ENCODE measurements at regions not wholly inside any gene's neighbourhood (a gene's known extent, or its start where the extent isn't known, plus 50 kb on each side); places are given as distances from the start of the nearest gene placed in this dataset.
"Not testable (repeated sequence)": the region's sequence is repeated elsewhere in the genome, so short reads cannot be mapped to it uniquely, and the experiment has no call there.

DNA sequence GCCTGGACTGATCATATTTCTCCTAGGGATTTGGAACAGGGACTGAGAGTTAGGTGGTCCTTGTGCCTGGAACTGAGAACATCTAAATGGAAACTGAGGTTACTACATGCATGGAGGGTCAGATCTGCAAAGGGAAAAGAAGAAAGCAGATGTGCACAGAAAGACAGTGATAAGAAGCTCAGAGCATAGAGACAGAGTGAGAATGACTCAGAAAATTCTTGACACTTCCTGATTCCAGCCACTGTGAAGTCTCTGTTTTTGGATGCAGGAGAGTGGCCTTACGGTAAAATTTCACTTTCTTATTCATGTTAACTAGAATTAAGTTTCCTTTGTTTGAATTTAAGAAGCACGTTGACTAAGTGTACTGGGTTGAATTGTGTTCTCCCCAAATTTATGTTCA is 241.7 kb downstream of the TMEM26 start:
- no peak overlapping the region for H3K27ac ChIP-seq (ENCODE audit: low read depth in 2 of 2, low read length in 1 of 2)
- no peaks in the 10 kb centered on the region for H3K9me3 ChIP-seq (ENCODE audit: control insufficient read depth in 2 of 2, insufficient read depth in 1 of 2, low read depth in 1 of 2, low read length in 1 of 2)
- H3K4me1 ChIP-seq (ENCODE audit: control insufficient read depth in 2 of 2, insufficient read depth in 2 of 2, low read length in 1 of 2), result no peaks in the 10 kb centered on the region
- no peaks in the 10 kb centered on the region for H3K36me3 ChIP-seq (ENCODE audit: control insufficient read depth in 2 of 2, insufficient read depth in 2 of 2, low read length in 1 of 2)
- H3K4me3 ChIP-seq (ENCODE audit: low read depth in 1 of 2, low read length in 2 of 2), result no peak overlapping the region
- 65 to 66% methylated on average over 2 of the region's 2 CpGs for WGBS, 2 donors
- no peaks in the 10 kb centered on the region for H3K27me3 ChIP-seq (ENCODE audit: control insufficient read depth in 1 of 2, insufficient read depth in 2 of 2, low read length in 2 of 2)

GRCh38 chr10:61197057-61197456 is 253.1 kb upstream of the RHOBTB1 start:
- H3K27me3 ChIP-seq (ENCODE audit: control insufficient read depth in 1 of 2, insufficient read depth in 2 of 2, low read length in 2 of 2), result no peaks in the 10 kb centered on the region
- H3K36me3 ChIP-seq (ENCODE audit: control insufficient read depth in 2 of 2, insufficient read depth in 2 of 2, low read length in 1 of 2), result no peaks in the 10 kb centered on the region
- 6 to 20% methylated on average over 1 of the region's 1 CpG for WGBS, 2 donors
- no peaks in the 10 kb centered on the region for H3K9me3 ChIP-seq (ENCODE audit: control insufficient read depth in 2 of 2, insufficient read depth in 1 of 2, low read depth in 1 of 2, low read length in 1 of 2)
- H3K4me1 ChIP-seq (ENCODE audit: control insufficient read depth in 2 of 2, insufficient read depth in 2 of 2, low read length in 1 of 2), result no peaks in the 10 kb centered on the region
- H3K4me3 ChIP-seq (ENCODE audit: low read depth in 1 of 2, low read length in 2 of 2), result no peak overlapping the region
- no peak overlapping the region for H3K27ac ChIP-seq (ENCODE audit: low read depth in 2 of 2, low read length in 1 of 2)

DNA sequence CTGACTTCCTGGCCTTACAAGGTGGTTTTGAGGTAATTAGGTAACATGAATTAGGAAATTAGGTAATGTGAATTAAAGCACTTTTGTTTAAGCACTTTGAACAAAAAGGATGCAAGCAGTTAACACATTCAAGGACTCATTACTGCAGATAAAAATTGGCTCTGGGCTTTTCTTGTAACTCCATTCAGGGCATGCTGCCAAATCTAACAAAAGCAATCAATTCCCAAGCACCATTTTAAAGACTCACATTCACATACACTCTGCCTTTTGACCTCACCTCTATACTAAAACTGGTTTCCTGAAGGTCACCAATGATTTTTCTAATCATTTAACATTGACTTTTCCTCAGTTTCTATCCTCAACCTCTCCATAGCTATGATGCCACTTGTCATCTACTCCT is 251.2 kb upstream of the RHOBTB1 start:
- no peaks in the 10 kb centered on the region for H3K27me3 ChIP-seq (ENCODE audit: control insufficient read depth in 1 of 2, insufficient read depth in 2 of 2, low read length in 2 of 2)
- no peaks in the 10 kb centered on the region for H3K36me3 ChIP-seq (ENCODE audit: control insufficient read depth in 2 of 2, insufficient read depth in 2 of 2, low read length in 1 of 2)
- H3K27ac ChIP-seq (ENCODE audit: low read depth in 2 of 2, low read length in 1 of 2), result no peak overlapping the region
- H3K4me3 ChIP-seq (ENCODE audit: low read depth in 1 of 2, low read length in 2 of 2), result no peak overlapping the region
- H3K9me3 ChIP-seq (ENCODE audit: control insufficient read depth in 2 of 2, insufficient read depth in 1 of 2, low read depth in 1 of 2, low read length in 1 of 2), result no peaks in the 10 kb centered on the region
- H3K4me1 ChIP-seq (ENCODE audit: control insufficient read depth in 2 of 2, insufficient read depth in 2 of 2, low read length in 1 of 2), result no peaks in the 10 kb centered on the region

DNA sequence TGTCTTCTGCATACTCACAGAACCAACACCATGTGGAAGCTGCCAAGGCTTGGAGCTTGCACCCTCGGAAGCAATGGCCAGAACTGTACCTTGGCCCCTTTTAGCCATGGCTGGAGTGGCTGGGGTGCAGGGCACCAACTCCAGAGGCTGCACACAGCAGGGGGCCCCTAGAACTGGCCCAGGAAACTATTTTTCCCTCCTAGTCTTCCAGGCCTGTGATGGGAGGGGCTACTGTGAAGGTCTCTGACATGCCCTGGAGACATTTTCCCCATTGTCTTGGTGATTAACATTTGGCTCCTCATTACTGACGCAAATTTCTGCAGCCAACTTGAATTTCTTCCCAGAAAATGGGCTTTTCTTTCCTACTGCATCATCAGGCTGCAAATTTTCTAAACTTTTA is 248.6 kb upstream of the RHOBTB1 start:
- H3K27ac ChIP-seq (ENCODE audit: low read depth in 2 of 2, low read length in 1 of 2); H3K4me1 ChIP-seq (ENCODE audit: control insufficient read depth in 2 of 2, insufficient read depth in 2 of 2, low read length in 1 of 2); H3K4me3 ChIP-seq (ENCODE audit: low read depth in 1 of 2, low read length in 2 of 2); H3K27me3 ChIP-seq (ENCODE audit: control insufficient read depth in 1 of 2, insufficient read depth in 2 of 2, low read length in 2 of 2); H3K36me3 ChIP-seq (ENCODE audit: control insufficient read depth in 2 of 2, insufficient read depth in 2 of 2, low read length in 1 of 2); H3K9me3 ChIP-seq (ENCODE audit: control insufficient read depth in 2 of 2, insufficient read depth in 1 of 2, low read depth in 1 of 2, low read length in 1 of 2): not testable (repeated sequence)
- WGBS, 2 donors, result 69 to 71% methylated on average over 2 of the region's 2 CpGs

GRCh38 chr10:61192042-61192441 is 248.1 kb upstream of the RHOBTB1 start:
- 92% methylated on average over 3 of the region's 3 CpGs for WGBS, 2 donors
- H3K4me1 ChIP-seq (ENCODE audit: control insufficient read depth in 2 of 2, insufficient read depth in 2 of 2, low read length in 1 of 2), result no peaks in the 10 kb centered on the region
- H3K27ac ChIP-seq (ENCODE audit: low read depth in 2 of 2, low read length in 1 of 2), result no peak overlapping the region

DNA sequence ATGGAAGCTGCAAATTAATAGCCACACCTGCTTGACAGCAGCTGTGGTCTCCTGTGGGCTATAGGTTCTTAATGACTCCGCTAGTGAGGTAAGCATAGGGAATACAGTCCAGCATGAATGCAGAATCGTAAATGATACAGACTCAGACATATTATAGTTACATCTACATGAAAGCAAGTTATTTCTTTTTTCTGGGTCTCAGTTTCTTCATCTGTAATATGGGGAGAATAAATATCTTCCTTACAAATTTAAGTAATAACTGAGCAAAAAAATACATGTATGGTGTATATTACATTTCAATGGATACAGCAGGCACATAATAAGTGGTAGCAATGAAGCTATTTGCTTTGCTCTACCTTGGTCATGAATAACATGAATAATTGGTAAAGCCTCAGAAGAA is 245.9 kb upstream of the RHOBTB1 start:
- H3K27ac ChIP-seq (ENCODE audit: low read depth in 2 of 2, low read length in 1 of 2), result no peak overlapping the region
- no peaks in the 10 kb centered on the region for H3K36me3 ChIP-seq (ENCODE audit: control insufficient read depth in 2 of 2, insufficient read depth in 2 of 2, low read length in 1 of 2)
- no peaks in the 10 kb centered on the region for H3K9me3 ChIP-seq (ENCODE audit: control insufficient read depth in 2 of 2, insufficient read depth in 1 of 2, low read depth in 1 of 2, low read length in 1 of 2)
- H3K4me3 ChIP-seq (ENCODE audit: low read depth in 1 of 2, low read length in 2 of 2), result no peak overlapping the region
- WGBS, 2 donors, result 95 to 97% methylated on average over 2 of the region's 2 CpGs
- H3K4me1 ChIP-seq (ENCODE audit: control insufficient read depth in 2 of 2, insufficient read depth in 2 of 2, low read length in 1 of 2), result no peaks in the 10 kb centered on the region
- H3K27me3 ChIP-seq (ENCODE audit: control insufficient read depth in 1 of 2, insufficient read depth in 2 of 2, low read length in 2 of 2), result no peaks in the 10 kb centered on the region

More at GRCh38 chr10:61192042-61192441, 248.1 kb upstream of the RHOBTB1 start:
- Histone ChIP-seq H3K27me3 (ENCODE audit: control insufficient read depth in 1 of 2, insufficient read depth in 2 of 2, low read length in 2 of 2) (no peaks in the 10 kb centered on the region), H3K9me3 (ENCODE audit: control insufficient read depth in 2 of 2, insufficient read depth in 1 of 2, low read depth in 1 of 2, low read length in 1 of 2) (no peaks in the 10 kb centered on the region), H3K4me3 (ENCODE audit: low read depth in 1 of 2, low read length in 2 of 2) (no peak overlapping the region), H3K36me3 (ENCODE audit: control insufficient read depth in 2 of 2, insufficient read depth in 2 of 2, low read length in 1 of 2) (no peaks in the 10 kb centered on the region)

- Histone ChIP-seq H3K27me3 (ENCODE audit: control insufficient read depth in 1 of 2, insufficient read depth in 2 of 2, low read length in 2 of 2) (no peaks in the 10 kb centered on the region), H3K27ac (ENCODE audit: low read depth in 2 of 2, low read length in 1 of 2) (no peak overlapping the region), H3K36me3 (ENCODE audit: control insufficient read depth in 2 of 2, insufficient read depth in 2 of 2, low read length in 1 of 2) (no peaks in the 10 kb centered on the region), H3K4me3 (ENCODE audit: low read depth in 1 of 2, low read length in 2 of 2) (no peak overlapping the region), H3K9me3 (ENCODE audit: control insufficient read depth in 2 of 2, insufficient read depth in 1 of 2, low read depth in 1 of 2, low read length in 1 of 2) (no peaks in the 10 kb centered on the region), H3K4me1 (ENCODE audit: control insufficient read depth in 2 of 2, insufficient read depth in 2 of 2, low read length in 1 of 2) (no peaks in the 10 kb centered on the region)
Measured at GRCh38 chr10:61188691-61189090, 244.7 kb upstream of the RHOBTB1 start.

- no peaks in the 10 kb centered on the region for H3K36me3 ChIP-seq (ENCODE audit: control insufficient read depth in 2 of 2, insufficient read depth in 2 of 2, low read length in 1 of 2)
- no peaks in the 10 kb centered on the region for H3K9me3 ChIP-seq (ENCODE audit: control insufficient read depth in 2 of 2, insufficient read depth in 1 of 2, low read depth in 1 of 2, low read length in 1 of 2)
- no peak overlapping the region for H3K27ac ChIP-seq (ENCODE audit: low read depth in 2 of 2, low read length in 1 of 2)
- H3K27me3 ChIP-seq (ENCODE audit: control insufficient read depth in 1 of 2, insufficient read depth in 2 of 2, low read length in 2 of 2), result no peaks in the 10 kb centered on the region
- H3K4me1 ChIP-seq (ENCODE audit: control insufficient read depth in 2 of 2, insufficient read depth in 2 of 2, low read length in 1 of 2), result no peaks in the 10 kb centered on the region
- no peak overlapping the region for H3K4me3 ChIP-seq (ENCODE audit: low read depth in 1 of 2, low read length in 2 of 2)
Measured at GRCh38 chr10:61188101-61188500, 244.1 kb upstream of the RHOBTB1 start.

GRCh38 chr10:61187601-61188000 is 243.6 kb upstream of the RHOBTB1 start:
- Histone ChIP-seq H3K4me1 (ENCODE audit: control insufficient read depth in 2 of 2, insufficient read depth in 2 of 2, low read length in 1 of 2) (no peaks in the 10 kb centered on the region), H3K4me3 (ENCODE audit: low read depth in 1 of 2, low read length in 2 of 2) (no peak overlapping the region), H3K36me3 (ENCODE audit: control insufficient read depth in 2 of 2, insufficient read depth in 2 of 2, low read length in 1 of 2) (no peaks in the 10 kb centered on the region), H3K27me3 (ENCODE audit: control insufficient read depth in 1 of 2, insufficient read depth in 2 of 2, low read length in 2 of 2) (no peaks in the 10 kb centered on the region), H3K27ac (ENCODE audit: low read depth in 2 of 2, low read length in 1 of 2) (no peak overlapping the region), H3K9me3 (ENCODE audit: control insufficient read depth in 2 of 2, insufficient read depth in 1 of 2, low read depth in 1 of 2, low read length in 1 of 2) (no peaks in the 10 kb centered on the region)
- WGBS, 2 donors, result 71 to 86% methylated on average over 1 of the region's 1 CpG

GRCh38 chr10:61186408-61186807 is 242.4 kb upstream of the RHOBTB1 start:
- H3K27ac ChIP-seq (ENCODE audit: low read depth in 2 of 2, low read length in 1 of 2), result no peak overlapping the region
- 95 to 97% methylated on average over 8 of the region's 8 CpGs for WGBS, 2 donors
- H3K4me1 ChIP-seq (ENCODE audit: control insufficient read depth in 2 of 2, insufficient read depth in 2 of 2, low read length in 1 of 2), result no peaks in the 10 kb centered on the region
- H3K36me3 ChIP-seq (ENCODE audit: control insufficient read depth in 2 of 2, insufficient read depth in 2 of 2, low read length in 1 of 2), result no peaks in the 10 kb centered on the region
- no peaks in the 10 kb centered on the region for H3K27me3 ChIP-seq (ENCODE audit: control insufficient read depth in 1 of 2, insufficient read depth in 2 of 2, low read length in 2 of 2)
- H3K9me3 ChIP-seq (ENCODE audit: control insufficient read depth in 2 of 2, insufficient read depth in 1 of 2, low read depth in 1 of 2, low read length in 1 of 2), result no peaks in the 10 kb centered on the region
- H3K4me3 ChIP-seq (ENCODE audit: low read depth in 1 of 2, low read length in 2 of 2), result no peak overlapping the region
